Activated naive CD4-positive, alpha-beta T cell treated with anti-CD3 and anti-CD28 coated beads for 36 hours (primary cell): ENCODE measurements at regions not wholly inside any gene's neighbourhood (a gene's known extent, or its start where the extent isn't known, plus 50 kb on each side); places are given as distances from the start of the nearest gene placed in this dataset.

ENCODE experiments used
- CTCF ChIA-PET: fragments of 350-600 bp; sonication (Branson Sonifier 250); formaldehyde crosslinking; loops from one replicate; lab custom pipeline; 2021; ENCODE audit warnings: antibody characterized with exemption; lab: Charles Lee
- DNase-seq: peaks from one replicate; pipeline ENCODE4 v3.0.0-alpha.2; 2020
- H3K27ac Mint-ChIP-seq: one replicate; pipeline ENCODE4 v1.8.0; 2021; ENCODE audit warnings: mild to moderate bottlenecking, mixed read lengths
- H3K27me3 Mint-ChIP-seq: one replicate; pipeline ENCODE4 v1.8.0; 2021; ENCODE audit warnings: low read depth, mixed read lengths
- H3K36me3 Mint-ChIP-seq: one replicate; pipeline ENCODE4 v1.8.0; 2021; ENCODE audit warnings: low read depth, mixed read lengths
- H3K4me1 Mint-ChIP-seq: one replicate; pipeline ENCODE4 v1.8.0; 2021; ENCODE audit warnings: low read depth, mixed read lengths
- H3K4me3 Mint-ChIP-seq: one replicate; pipeline ENCODE4 v1.8.0; 2021; ENCODE audit warnings: mild to moderate bottlenecking, moderate library complexity, mixed read lengths
- H3K9me3 Mint-ChIP-seq: one replicate; pipeline ENCODE4 v1.8.0; 2021; ENCODE audit warnings: mixed read lengths
- intact Hi-C: fragments of 100-400 bp; cut with micrococcal nuclease; formaldehyde crosslinking; loops from one replicate; pipeline ENCODE4 v1.15.1; 2023

DNA sequence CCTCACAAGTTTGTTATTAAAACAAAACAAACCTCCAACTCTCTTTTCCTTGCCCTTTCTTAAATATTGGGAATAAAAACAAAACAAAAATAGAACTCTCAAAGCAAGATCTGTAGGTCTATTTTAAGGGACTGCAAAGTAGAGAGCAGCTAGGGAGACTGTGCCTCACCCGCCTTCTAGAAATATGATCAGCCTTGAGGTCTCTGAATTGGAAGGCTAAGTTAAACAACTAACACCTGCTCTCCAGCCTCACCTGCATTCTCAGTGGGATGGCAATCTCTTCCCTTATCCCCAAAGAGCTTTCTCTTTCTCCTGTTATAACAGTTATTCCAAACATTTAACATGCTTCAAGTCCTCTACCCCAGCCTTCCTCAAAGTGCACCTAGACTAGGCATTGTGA lies 75.5 kb upstream of the TNR start:
- no peak overlapping the region for H3K4me3 Mint-ChIP-seq
- intact Hi-C loops, result no loop called here
- no peaks in the 10 kb centered on the region for H3K4me1 Mint-ChIP-seq
- no peak overlapping the region for H3K27ac Mint-ChIP-seq
- H3K9me3 Mint-ChIP-seq, result no peaks in the 10 kb centered on the region
- DNase-seq, result no peak
- peaks cover 7% of the 10 kb centered on the region for H3K27me3 Mint-ChIP-seq
- CTCF ChIA-PET, result interaction anchor here (0.5 to 0.8 kb wide), 2 partner anchors 267 to 668 kb away, joined by 3 read pairs; no protein-coding TSS in a partner anchor
- H3K36me3 Mint-ChIP-seq, result no peaks in the 10 kb centered on the region

DNA sequence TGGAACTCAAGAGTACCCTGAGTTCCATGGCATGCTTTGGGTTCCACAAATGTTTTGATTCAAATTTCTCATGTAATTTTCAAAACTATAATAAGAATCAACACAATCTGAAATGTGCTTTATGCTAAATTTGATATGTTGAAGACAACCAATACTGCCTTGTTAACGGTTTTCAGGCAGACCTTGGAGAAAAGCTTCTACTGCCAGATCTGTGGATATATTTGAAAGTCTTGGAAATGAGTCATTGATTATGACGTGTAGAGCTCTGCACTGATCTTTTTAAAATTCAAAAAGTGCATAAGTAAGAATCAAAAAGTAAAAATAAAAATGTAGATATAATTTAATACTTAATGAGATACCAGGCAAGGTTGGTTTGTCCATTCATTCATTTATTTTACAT lies 74.0 kb upstream of the TNR start:
- H3K27me3 Mint-ChIP-seq, result peaks cover 5% of the 10 kb centered on the region
- no peak for DNase-seq
- CTCF ChIA-PET, result no interaction called here
- intact Hi-C loops, result no loop called here
- H3K27ac Mint-ChIP-seq, result no peak overlapping the region
- no peaks in the 10 kb centered on the region for H3K9me3 Mint-ChIP-seq
- H3K36me3 Mint-ChIP-seq, result no peaks in the 10 kb centered on the region
- no peak overlapping the region for H3K4me3 Mint-ChIP-seq
- H3K4me1 Mint-ChIP-seq, result no peaks in the 10 kb centered on the region

- no peak overlapping the region for H3K27ac Mint-ChIP-seq
- no peaks in the 10 kb centered on the region for H3K9me3 Mint-ChIP-seq
- H3K4me1 Mint-ChIP-seq, result no peaks in the 10 kb centered on the region
- no peak for DNase-seq
- no peaks in the 10 kb centered on the region for H3K36me3 Mint-ChIP-seq
- H3K4me3 Mint-ChIP-seq, result no peak overlapping the region
- intact Hi-C loops, result no loop called here
- peaks cover 16% of the 10 kb centered on the region for H3K27me3 Mint-ChIP-seq
- CTCF ChIA-PET, result no interaction called here
Measured at GRCh38 chr1:175814885-175815284, 71.5 kb upstream of the TNR start.

DNA sequence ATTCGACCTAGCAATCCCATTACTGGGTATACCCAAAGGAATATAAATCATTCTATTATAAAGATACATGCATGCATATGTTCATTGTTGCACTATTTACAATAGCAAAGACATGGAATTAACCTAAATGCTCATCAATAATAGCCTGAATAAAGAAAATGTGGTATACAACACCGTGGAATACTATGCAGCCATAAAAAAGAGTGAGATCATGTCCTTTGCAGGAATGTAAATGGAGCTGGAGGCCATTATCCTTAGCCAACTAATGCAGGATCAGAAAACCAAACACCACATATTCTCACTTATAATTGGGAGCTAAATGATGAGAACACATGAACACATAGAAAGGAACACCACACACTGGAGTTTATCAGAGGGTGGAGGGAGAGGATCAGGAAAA lies 69.5 kb upstream of the TNR start:
- Mint-ChIP-seq H3K9me3 (no peaks in the 10 kb centered on the region), H3K36me3 (no peaks in the 10 kb centered on the region), H3K27ac (no peak overlapping the region), H3K27me3 (peaks cover 22% of the 10 kb centered on the region), H3K4me1 (no peaks in the 10 kb centered on the region), H3K4me3 (no peak overlapping the region)
- CTCF ChIA-PET, result no interaction called here
- DNase-seq, result no peak
- intact Hi-C loops, result no loop called here

- Mint-ChIP-seq H3K27ac (no peak overlapping the region), H3K9me3 (no peaks in the 10 kb centered on the region), H3K36me3 (no peaks in the 10 kb centered on the region), H3K4me3 (no peak overlapping the region), H3K27me3 (peaks cover 22% of the 10 kb centered on the region), H3K4me1 (no peaks in the 10 kb centered on the region)
- intact Hi-C loops, result no loop called here
- no peak for DNase-seq
- CTCF ChIA-PET, result no interaction called here
Measured at GRCh38 chr1:175810305-175810704, 66.9 kb upstream of the TNR start.

DNA sequence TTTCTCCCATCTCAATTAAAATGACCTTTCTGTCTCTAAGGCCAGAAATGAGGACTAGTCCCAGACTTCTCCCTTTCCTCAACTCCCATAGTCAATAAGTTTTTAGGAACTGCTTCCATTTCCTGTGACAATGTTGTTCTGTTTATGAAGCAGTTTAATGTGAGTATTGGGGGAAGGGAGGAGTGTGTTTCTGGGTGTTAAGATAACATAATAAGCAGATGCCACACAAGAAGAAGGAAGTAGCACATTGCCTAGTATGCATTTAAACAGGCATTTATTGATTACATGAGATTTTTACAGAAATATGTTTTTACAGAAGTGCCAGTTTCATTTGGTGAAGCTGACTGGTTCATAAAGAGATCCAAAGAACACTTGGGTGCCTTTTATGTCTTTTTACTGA lies 65.6 kb upstream of the TNR start:
- no peak overlapping the region for H3K4me3 Mint-ChIP-seq
- CTCF ChIA-PET, result no interaction called here
- H3K9me3 Mint-ChIP-seq, result no peaks in the 10 kb centered on the region
- no peaks in the 10 kb centered on the region for H3K4me1 Mint-ChIP-seq
- H3K27me3 Mint-ChIP-seq, result peaks cover 22% of the 10 kb centered on the region
- H3K27ac Mint-ChIP-seq, result no peak overlapping the region
- H3K36me3 Mint-ChIP-seq, result no peaks in the 10 kb centered on the region
- DNase-seq, result no peak
- intact Hi-C loops, result no loop called here

DNA sequence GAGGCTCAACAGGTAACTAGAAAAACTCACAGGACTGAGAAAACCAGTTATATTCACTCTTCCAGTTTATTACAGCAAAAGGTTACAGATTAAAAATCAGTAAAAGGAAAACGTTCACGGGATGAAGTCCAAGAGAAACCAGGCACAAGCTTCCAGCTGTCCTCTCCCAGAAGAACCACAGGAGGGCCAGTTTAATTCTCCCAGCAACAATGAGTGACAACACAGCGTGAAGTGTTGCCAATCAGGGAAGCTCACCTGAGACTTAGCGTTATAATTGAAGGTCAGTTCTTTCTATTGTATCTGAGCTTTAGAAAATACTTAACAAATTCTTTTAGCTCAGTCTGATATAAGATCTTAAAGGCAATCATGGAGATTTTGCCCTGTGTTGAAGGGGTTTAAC lies 65.2 kb upstream of the TNR start:
- no peak for DNase-seq
- CTCF ChIA-PET, result no interaction called here
- intact Hi-C loops, result no loop called here

GRCh38 chr1:175804561-175804960 lies 61.2 kb upstream of the TNR start:
- Mint-ChIP-seq H3K27me3 (peaks cover 9% of the 10 kb centered on the region), H3K4me1 (no peaks in the 10 kb centered on the region), H3K27ac (no peak overlapping the region), H3K9me3 (no peaks in the 10 kb centered on the region), H3K4me3 (no peak overlapping the region), H3K36me3 (no peaks in the 10 kb centered on the region)
- CTCF ChIA-PET, result no interaction called here
- DNase-seq, result no peak
- intact Hi-C loops, result no loop called here

More for the DNA sequence above, 65.2 kb upstream of the TNR start:
- Mint-ChIP-seq H3K27ac (no peak overlapping the region), H3K27me3 (peaks cover 22% of the 10 kb centered on the region), H3K4me1 (no peaks in the 10 kb centered on the region), H3K36me3 (no peaks in the 10 kb centered on the region), H3K9me3 (no peaks in the 10 kb centered on the region), H3K4me3 (no peak overlapping the region)

DNA sequence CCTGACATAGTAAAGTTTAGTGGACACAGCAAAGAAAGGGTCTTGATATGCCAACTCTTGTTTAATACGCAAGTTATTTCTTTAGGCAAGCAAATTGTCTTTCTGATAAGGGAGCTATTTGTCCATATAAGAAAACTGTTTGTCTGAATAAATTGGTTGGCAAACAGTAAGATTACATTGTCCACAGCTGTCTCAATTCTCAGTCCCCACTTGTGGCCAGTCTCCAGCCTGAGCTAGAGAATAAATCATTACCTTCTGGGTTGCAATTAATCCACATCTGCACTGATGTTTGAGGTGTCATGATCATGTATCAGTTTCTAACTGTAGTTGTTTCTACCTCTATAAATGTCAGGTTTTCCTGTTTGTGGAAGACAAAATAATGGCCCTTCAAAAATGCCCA lies 60.0 kb upstream of the TNR start:
- no peak for DNase-seq
- H3K4me3 Mint-ChIP-seq, result no peak overlapping the region
- intact Hi-C loops, result no loop called here
- H3K4me1 Mint-ChIP-seq, result no peaks in the 10 kb centered on the region
- H3K27ac Mint-ChIP-seq, result no peak overlapping the region
- no peaks in the 10 kb centered on the region for H3K9me3 Mint-ChIP-seq
- H3K36me3 Mint-ChIP-seq, result no peaks in the 10 kb centered on the region
- peaks cover 4% of the 10 kb centered on the region for H3K27me3 Mint-ChIP-seq
- CTCF ChIA-PET, result no interaction called here

DNA sequence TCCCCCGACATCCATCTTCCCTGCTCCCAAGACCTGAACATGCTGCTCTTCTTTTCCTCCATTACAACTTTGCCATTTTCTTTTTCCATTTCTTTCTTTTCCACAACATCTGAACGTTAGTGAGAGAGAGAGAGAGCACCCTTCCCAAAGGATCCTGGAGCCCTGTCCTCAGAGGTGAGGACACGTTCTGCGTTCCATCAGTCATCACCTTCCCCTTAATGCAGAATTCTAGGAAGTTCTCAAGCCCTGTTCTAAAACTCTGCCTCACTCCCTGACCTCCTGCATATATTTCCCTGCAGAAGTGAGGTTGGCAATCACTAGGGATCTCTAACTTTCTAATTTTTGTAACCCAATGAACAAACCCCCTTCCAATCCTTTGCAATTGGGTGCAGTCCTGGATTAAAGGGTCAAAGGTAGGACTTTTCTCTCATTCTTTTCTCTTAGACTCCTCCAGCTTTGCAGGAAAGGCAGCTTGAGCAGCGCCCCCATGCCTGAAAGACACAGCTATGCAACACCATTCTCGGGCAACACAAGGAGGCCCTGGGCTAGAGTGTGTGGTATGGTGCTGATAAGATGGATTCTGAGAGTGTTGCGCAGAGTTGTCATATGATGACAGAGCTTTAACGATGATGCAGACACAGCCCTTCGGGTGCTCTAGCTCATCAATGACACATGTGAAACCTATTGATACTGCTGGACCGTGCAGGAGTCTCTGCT lies 59.2 kb upstream of the TNR start:
- DNase-seq, result no peak
- no peaks in the 10 kb centered on the region for H3K4me1 Mint-ChIP-seq
- no peaks in the 10 kb centered on the region for H3K36me3 Mint-ChIP-seq
- CTCF ChIA-PET, result interaction anchor here (0.6 kb wide), 1 partner anchor 659 kb away, joined by 6 read pairs; no protein-coding TSS in a partner anchor
- H3K4me3 Mint-ChIP-seq, result no peak overlapping the region
- intact Hi-C loops, result no loop called here
- no peak overlapping the region for H3K27ac Mint-ChIP-seq
- H3K27me3 Mint-ChIP-seq, result peaks cover 4% of the 10 kb centered on the region
- no peaks in the 10 kb centered on the region for H3K9me3 Mint-ChIP-seq

- no peaks in the 10 kb centered on the region for H3K9me3 Mint-ChIP-seq
- no peaks in the 10 kb centered on the region for H3K36me3 Mint-ChIP-seq
- intact Hi-C loops, result no loop called here
- peaks cover 6% of the 10 kb centered on the region for H3K27me3 Mint-ChIP-seq
- H3K4me3 Mint-ChIP-seq, result no peak overlapping the region
- H3K4me1 Mint-ChIP-seq, result no peaks in the 10 kb centered on the region
- no peak for DNase-seq
- CTCF ChIA-PET, result no interaction called here
- no peak overlapping the region for H3K27ac Mint-ChIP-seq
Measured at GRCh38 chr1:175801979-175802378, 58.6 kb upstream of the TNR start.

DNA sequence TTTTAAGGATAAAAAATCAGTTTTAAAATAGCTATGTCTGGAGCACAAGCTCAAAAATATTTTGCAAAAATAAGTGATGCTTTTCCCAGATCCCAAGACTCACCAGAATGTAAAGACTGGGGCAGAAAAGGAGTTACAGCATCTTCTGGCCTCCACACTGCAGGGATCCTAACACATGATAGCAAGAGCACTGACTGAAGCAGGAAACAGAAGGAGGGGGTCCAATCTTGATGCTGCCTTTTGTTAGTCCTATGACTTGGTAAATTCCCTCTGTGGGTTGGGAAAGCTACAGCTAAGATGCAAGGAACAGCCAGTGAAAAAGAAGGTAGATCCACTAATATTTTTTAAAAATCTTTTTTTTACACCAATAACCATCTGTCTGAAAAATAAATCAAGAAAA lies 54.2 kb upstream of the TNR start:
- Mint-ChIP-seq H3K27ac (no peak overlapping the region), H3K27me3 (peaks cover 13% of the 10 kb centered on the region), H3K9me3 (no peaks in the 10 kb centered on the region), H3K4me1 (no peaks in the 10 kb centered on the region), H3K36me3 (no peaks in the 10 kb centered on the region), H3K4me3 (no peak overlapping the region)
- intact Hi-C loops, result no loop called here
- DNase-seq, result no peak
- CTCF ChIA-PET, result interaction anchor here (1.6 kb wide), 1 partner anchor 316 kb away, joined by 3 read pairs; no protein-coding TSS in a partner anchor

DNA sequence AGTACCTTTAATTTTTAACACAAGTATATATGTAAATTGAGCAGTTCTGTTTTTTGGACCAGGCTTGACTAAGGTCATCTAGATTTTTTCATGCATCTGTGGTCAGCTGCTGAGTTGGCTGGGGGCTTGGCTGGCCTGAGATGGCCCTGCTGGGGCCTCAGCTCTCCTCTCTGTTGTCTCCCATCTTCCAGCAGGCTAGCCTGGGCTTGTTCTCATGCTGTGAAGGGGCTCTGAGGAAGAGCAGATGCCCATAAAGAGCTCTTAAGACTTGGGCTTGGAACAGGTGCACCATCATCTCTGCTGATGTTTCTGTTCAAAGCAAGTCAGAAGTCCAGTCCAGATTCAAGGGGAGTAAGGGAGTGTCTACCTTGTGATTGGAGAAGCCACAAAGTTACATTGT lies 51.2 kb upstream of the TNR start:
- DNase-seq, result no peak
- Mint-ChIP-seq H3K4me3 (no peak overlapping the region), H3K9me3 (no peaks in the 10 kb centered on the region), H3K27me3 (peaks cover 19% of the 10 kb centered on the region), H3K36me3 (no peaks in the 10 kb centered on the region), H3K27ac (no peak overlapping the region), H3K4me1 (no peaks in the 10 kb centered on the region)
- CTCF ChIA-PET, result no interaction called here
- intact Hi-C loops, result no loop called here
